H1 (cell line): ENCODE measurements at regions not wholly inside any gene's neighbourhood (a gene's known extent, or its start where the extent isn't known, plus 50 kb on each side); places are given as distances from the start of the nearest gene placed in this dataset.

Source experiments
- CHD7 ChIP-seq: fragments of 300-600 bp; sonication (generic); IDR thresholded peaks from 2 replicates; pipeline ENCODE4 v1.7.1; 2012; ENCODE audit warnings: low read length, moderate library complexity, mild to moderate bottlenecking, inconsistent platforms; ENCODE audit not compliant: insufficient replicate concordance

GRCh38 chr12:78674311-78675090, 190.1 kb upstream of the SYT1 start (continued):
- no peak for TF ChIP-seq CHD7
